ENCODE measurements at regions not wholly inside any gene's neighbourhood (a gene's known extent, or its start where the extent isn't known, plus 50 kb on each side); places are given as distances from the start of the nearest gene placed in this dataset.

- ChIA-PET POLR2A (ENCODE audit: unreplicated experiment) (interaction anchor here (0.6 kb wide), 2 partner anchors 208 to 1031 kb away, joined by 4 to 20 read pairs; no protein-coding TSS in a partner anchor), CTCF (interaction anchor here (0.6 kb wide), 1 partner anchor 235 kb away, joined by 5 read pairs; no protein-coding TSS in a partner anchor)
- Histone ChIP-seq H3K4me3 (ENCODE audit: insufficient read depth, low read depth, low read length) (no peak overlapping the region), H2AFZ (replicated peaks; ENCODE audit: low read length, poor library complexity) (no peak overlapping the region), H4K8ac (ENCODE audit: low read depth in 2 of 2, low read length in 2 of 2) (no peak overlapping the region), H4K91ac (ENCODE audit: insufficient read depth, low read depth, low read length) (no peak overlapping the region), H3K79me1 (ENCODE audit: low read depth in 1 of 2, low read length in 2 of 2) (no peaks in the 10 kb centered on the region), H2AK9ac (replicated peaks; ENCODE audit: low read depth, low read length, poor library complexity) (no peak overlapping the region), H2BK20ac (ENCODE audit: low read depth, low read length) (no peak overlapping the region), H3K18ac (ENCODE audit: low read depth, low read length) (no peak overlapping the region), H3K36me3 (ENCODE audit: control insufficient read depth, insufficient read depth, low read length) (no peaks in the 10 kb centered on the region), H3K9me1 (ENCODE audit: insufficient read depth, low read length) (no peaks in the 10 kb centered on the region; the same call in 1 of the 2 replicates), H4K20me1 (ENCODE audit: insufficient read depth, low read length) (no peaks in the 10 kb centered on the region), H2BK5ac (ENCODE audit: low read depth, low read length, poor library complexity, severe bottlenecking) (no peak overlapping the region), H3K14ac (replicated peaks; ENCODE audit: low read depth, low read length) (no peak overlapping the region), H3K4ac (ENCODE audit: low read depth, low read length) (no peak overlapping the region), H3K4me1 (ENCODE audit: control insufficient read depth, insufficient read depth, low read length) (peaks cover 2% of the 10 kb centered on the region; the same call in 1 of the 2 replicates), H2BK15ac (ENCODE audit: low read depth, low read length) (no peak overlapping the region), H3K27me3 (ENCODE audit: control insufficient read depth, insufficient read depth, low read length) (no peaks in the 10 kb centered on the region), H3K9me3 (ENCODE audit: control insufficient read depth, insufficient read depth, low read length) (no peaks in the 10 kb centered on the region), H2AK5ac (ENCODE audit: low read depth, low read length) (no peak overlapping the region), H3K23ac (ENCODE audit: low read depth, low read length) (no peak overlapping the region), H3K4me2 (ENCODE audit: low read depth, low read length) (no peak overlapping the region), H3K56ac (ENCODE audit: extremely low read depth, insufficient read depth, low read length) (no peak overlapping the region), H3K27ac (ENCODE audit: insufficient read depth, low read length) (no peak overlapping the region), H3K9ac (ENCODE audit: low read depth, low read length) (no peak overlapping the region), H2BK120ac (ENCODE audit: low read depth, low read length) (no peak overlapping the region), H4K5ac (ENCODE audit: low read depth, low read length) (no peak overlapping the region)
- BruUV-seq (replicated peaks): no TSS peak
- no CpG with 5 or more reads among the region's 5 CpGs for WGBS, 2 experiments (ENCODE audit: extremely low coverage in 2 of 2, insufficient read length in 1 of 2)
- DNase-seq (no peak), ATAC-seq (ENCODE audit: low read depth) (no peak)
- TF ChIP-seq MXI1 (IDR thresholded peaks at IDR 0.05; ENCODE audit: borderline replicate concordance, low read depth, low read length): no peak
- no peak for TF ChIP-seq POLR2A (IDR thresholded peaks at IDR 0.05; ENCODE audit: low read depth, low read length)
- no peak for TF ChIP-seq CHD1 (IDR thresholded peaks at IDR 0.05; ENCODE audit: low read depth, low read length)
- TF ChIP-seq FOS (IDR thresholded peaks at IDR 0.05; ENCODE audit: low read depth, low read length): no peak
- TF ChIP-seq, protein P1, sequence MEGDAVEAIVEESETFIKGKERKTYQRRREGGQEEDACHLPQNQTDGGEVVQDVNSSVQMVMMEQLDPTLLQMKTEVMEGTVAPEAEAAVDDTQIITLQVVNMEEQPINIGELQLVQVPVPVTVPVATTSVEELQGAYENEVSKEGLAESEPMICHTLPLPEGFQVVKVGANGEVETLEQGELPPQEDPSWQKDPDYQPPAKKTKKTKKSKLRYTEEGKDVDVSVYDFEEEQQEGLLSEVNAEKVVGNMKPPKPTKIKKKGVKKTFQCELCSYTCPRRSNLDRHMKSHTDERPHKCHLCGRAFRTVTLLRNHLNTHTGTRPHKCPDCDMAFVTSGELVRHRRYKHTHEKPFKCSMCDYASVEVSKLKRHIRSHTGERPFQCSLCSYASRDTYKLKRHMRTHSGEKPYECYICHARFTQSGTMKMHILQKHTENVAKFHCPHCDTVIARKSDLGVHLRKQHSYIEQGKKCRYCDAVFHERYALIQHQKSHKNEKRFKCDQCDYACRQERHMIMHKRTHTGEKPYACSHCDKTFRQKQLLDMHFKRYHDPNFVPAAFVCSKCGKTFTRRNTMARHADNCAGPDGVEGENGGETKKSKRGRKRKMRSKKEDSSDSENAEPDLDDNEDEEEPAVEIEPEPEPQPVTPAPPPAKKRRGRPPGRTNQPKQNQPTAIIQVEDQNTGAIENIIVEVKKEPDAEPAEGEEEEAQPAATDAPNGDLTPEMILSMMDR (conservative IDR thresholded peaks at IDR 0.05; ENCODE audit: low read depth, low read length): no peak
- TF ChIP-seq MAFK (IDR thresholded peaks at IDR 0.05; ENCODE audit: low read depth, low read length): no peak
- TF ChIP-seq SMC3 (IDR thresholded peaks at IDR 0.05; ENCODE audit: low read depth, low read length): no peak
- TF ChIP-seq NFE2L2 (IDR thresholded peaks at IDR 0.05; ENCODE audit: low read depth, low read length): no peak
- TF ChIP-seq CEBPB (IDR thresholded peaks at IDR 0.05; ENCODE audit: low read depth, low read length): no peak
- TF ChIP-seq RCOR1 (IDR thresholded peaks at IDR 0.05; ENCODE audit: insufficient replicate concordance, low read length): no peak
- TF ChIP-seq, protein P2, sequence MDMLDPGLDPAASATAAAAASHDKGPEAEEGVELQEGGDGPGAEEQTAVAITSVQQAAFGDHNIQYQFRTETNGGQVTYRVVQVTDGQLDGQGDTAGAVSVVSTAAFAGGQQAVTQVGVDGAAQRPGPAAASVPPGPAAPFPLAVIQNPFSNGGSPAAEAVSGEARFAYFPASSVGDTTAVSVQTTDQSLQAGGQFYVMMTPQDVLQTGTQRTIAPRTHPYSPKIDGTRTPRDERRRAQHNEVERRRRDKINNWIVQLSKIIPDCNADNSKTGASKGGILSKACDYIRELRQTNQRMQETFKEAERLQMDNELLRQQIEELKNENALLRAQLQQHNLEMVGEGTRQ (IDR thresholded peaks at IDR 0.05; ENCODE audit: low read depth, low read length): no peak
- dilution Hi-C loops (cut with HindIII; ENCODE audit: low sequenced_read_pairs, unreplicated experiment) (no loop called here), intact Hi-C loops (cut with micrococcal nuclease) (loop anchor here (10.0 kb wide), 1 partner anchor 1480 kb away; no protein-coding TSS in a partner anchor), in situ Hi-C loops (cut with MboI; ENCODE audit: low sequenced_read_pairs) (loop anchor here (5.0 to 25.0 kb wide), 3 partner anchors 188 to 1483 kb away; no protein-coding TSS in a partner anchor)
These were observed 53.6 kb upstream of the POU5F2 start for GRCh38 chr5:93794954-93795353.
